Naive thymus-derived CD4-positive, alpha-beta T cell (primary cell): ENCODE measurements at regions not wholly inside any gene's neighbourhood (a gene's known extent, or its start where the extent isn't known, plus 50 kb on each side); places are given as distances from the start of the nearest gene placed in this dataset.

Experiments used
- ATAC-seq: fragments of 150-1000 bp; cut with Tn5 transposase; 2 replicates; pipeline ENCODE4 v1.10.0; 2021; ENCODE audit warnings: mild to moderate bottlenecking, moderate library complexity
- CTCF ChIA-PET: fragments of 350-600 bp; sonication (Branson Sonifier 250); formaldehyde crosslinking; loops from one replicate; lab custom pipeline; 2021; ENCODE audit warnings: antibody characterized with exemption; lab: Charles Lee
- POLR2A ChIA-PET: fragments of 350-600 bp; sonication (Branson Sonifier 250); formaldehyde crosslinking; loops from one replicate; lab custom pipeline; 2021; ENCODE audit warnings: antibody characterized with exemption, inconsistent platforms; lab: Charles Lee
- DNase-seq, 9 donors: peaks; one replicate each; pipeline versions ENCODE4 v3.0.0 to v3.0.0-alpha.2; 2020 to 2022; ENCODE audit warnings: mixed read lengths in 1 of 9
- H3K27ac ChIP-seq: one replicate; pipeline ENCODE4 v1.7.0; 2013; ENCODE audit warnings: mild to moderate bottlenecking, low read depth, low read length, moderate library complexity
- H3K27me3 ChIP-seq, 2 donors: one replicate each; pipeline ENCODE4 v1.7.0; 2013; ENCODE audit warnings: low read length in 2 of 2, mild to moderate bottlenecking in 2 of 2, moderate library complexity in 2 of 2; ENCODE audit not compliant: control insufficient read depth in 2 of 2, insufficient read depth in 2 of 2
- H3K36me3 ChIP-seq, 3 experiments: 1 replicate in 2 of 3; 2 replicates in 1 of 3; pipeline ENCODE4 v1.7.0; 2013; ENCODE audit warnings: low read length in 3 of 3, mild to moderate bottlenecking in 3 of 3, moderate library complexity in 1 of 3; ENCODE audit not compliant: insufficient read depth in 3 of 3, control insufficient read depth in 2 of 3
- H3K4me1 ChIP-seq, 2 donors: one replicate each; pipeline ENCODE4 v1.7.0; 2013; ENCODE audit warnings: low read length in 2 of 2, mild to moderate bottlenecking in 2 of 2, moderate library complexity in 1 of 2; ENCODE audit not compliant: control insufficient read depth in 2 of 2, insufficient read depth in 2 of 2
- H3K4me3 ChIP-seq: 2 replicates; pipeline ENCODE4 v1.7.0; 2013; ENCODE audit warnings: mild to moderate bottlenecking, low read length
- H3K9me3 ChIP-seq, 3 experiments: 1 replicate in 2 of 3; 2 replicates in 1 of 3; pipeline ENCODE4 v1.7.0; 2013; ENCODE audit warnings: low read length in 3 of 3; ENCODE audit not compliant: control insufficient read depth in 2 of 3
- H3K27ac Mint-ChIP-seq, 9 donors: one replicate each; pipeline ENCODE4 v1.8.0; 2020 to 2022; ENCODE audit warnings: mixed read lengths in 9 of 9, mild to moderate bottlenecking in 8 of 9, moderate library complexity in 5 of 9, inconsistent platforms in 2 of 9
- H3K27me3 Mint-ChIP-seq, 5 donors: one replicate each; pipeline ENCODE4 v1.8.0; 2021 to 2022; ENCODE audit warnings: mixed read lengths in 5 of 5, mild to moderate bottlenecking in 1 of 5
- H3K36me3 Mint-ChIP-seq, 5 donors: one replicate each; pipeline ENCODE4 v1.8.0; 2020 to 2022; ENCODE audit warnings: mixed read lengths in 5 of 5, mild to moderate bottlenecking in 3 of 5, inconsistent platforms in 1 of 5
- H3K4me1 Mint-ChIP-seq, 7 donors: one replicate each; pipeline ENCODE4 v1.8.0; 2020 to 2022; ENCODE audit warnings: mixed read lengths in 7 of 7, mild to moderate bottlenecking in 3 of 7, inconsistent platforms in 1 of 7
- H3K4me3 Mint-ChIP-seq, 10 donors: one replicate each; pipeline ENCODE4 v1.8.0; 2020 to 2022; ENCODE audit warnings: mild to moderate bottlenecking in 10 of 10, mixed read lengths in 10 of 10, moderate library complexity in 6 of 10, inconsistent platforms in 2 of 10
- H3K9me3 Mint-ChIP-seq, 11 donors: one replicate each; pipeline ENCODE4 v1.8.0; 2020 to 2022; ENCODE audit warnings: mixed read lengths in 11 of 11, mild to moderate bottlenecking in 4 of 11, inconsistent platforms in 1 of 11, moderate library complexity in 1 of 11
- intact Hi-C, 2 donors: fragments of 100-400 bp; cut with micrococcal nuclease; formaldehyde crosslinking; loops; one replicate each; pipeline ENCODE4 v1.15.1; 2023

DNA sequence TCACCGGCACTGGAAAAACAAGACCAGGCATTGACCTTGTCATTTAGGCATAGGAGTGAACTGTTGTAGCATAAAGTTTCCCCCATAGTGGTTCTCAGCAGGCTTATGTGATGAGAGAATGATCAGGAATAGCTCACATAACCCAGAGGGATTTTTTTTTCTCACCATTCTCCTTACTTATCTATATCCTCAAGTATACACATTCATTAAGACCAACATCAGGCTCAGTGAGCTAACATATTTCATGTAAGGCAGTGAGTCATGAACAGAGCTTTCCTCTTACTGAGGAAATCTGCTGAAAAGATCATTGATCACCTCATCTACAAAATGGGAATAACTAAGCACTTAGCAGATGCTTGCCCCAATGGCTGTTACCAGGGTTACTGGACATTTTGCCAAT lies 396.6 kb upstream of the TMCO5A start:
- H3K27me3 ChIP-seq, result no peaks in the 10 kb centered on the region
- Mint-ChIP-seq H3K36me3 (no peaks in the 10 kb centered on the region), H3K9me3 (peaks cover 0 to 21% (median 10%) of the 10 kb centered on the region in 11 donors), H3K27me3 (peaks cover 0 to 4% (median 0%) of the 10 kb centered on the region in 5 donors), H3K4me1 (no peaks in the 10 kb centered on the region), H3K4me3 (no peak overlapping the region), H3K27ac (no peak overlapping the region)
- POLR2A ChIA-PET, result no interaction called here
- no peaks in the 10 kb centered on the region for H3K36me3 ChIP-seq
- H3K4me1 ChIP-seq, result no peaks in the 10 kb centered on the region
- CTCF ChIA-PET, result no interaction called here
- H3K4me3 ChIP-seq, result no peak overlapping the region
- H3K9me3 ChIP-seq, result no peaks in the 10 kb centered on the region
- DNase-seq (no peak), ATAC-seq (no peak)
- intact Hi-C loops, result no loop called here
- no peak overlapping the region for H3K27ac ChIP-seq

DNA sequence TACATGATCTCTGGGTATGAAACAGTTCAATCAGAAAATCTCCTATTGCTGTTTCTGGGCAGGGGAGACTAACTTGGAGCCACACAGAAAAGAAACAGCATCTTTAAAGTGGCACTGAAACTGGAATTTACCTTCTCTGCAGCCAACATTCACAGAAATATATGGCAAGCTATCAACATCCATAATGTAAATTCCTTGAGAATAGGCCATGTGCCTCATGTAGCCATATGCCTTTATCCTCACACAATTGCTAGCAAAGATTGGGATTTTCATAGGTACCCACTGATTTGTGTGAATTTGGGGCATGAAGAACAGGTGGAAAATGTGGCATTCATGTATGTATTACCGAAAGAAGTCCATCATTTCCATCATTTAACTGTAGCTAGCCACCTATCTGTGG lies 386.3 kb upstream of the TMCO5A start:
- Mint-ChIP-seq H3K9me3 (peaks cover 0 to 13% (median 0%) of the 10 kb centered on the region in 11 donors), H3K4me3 (no peak overlapping the region), H3K27me3 (no peaks in the 10 kb centered on the region), H3K36me3 (no peaks in the 10 kb centered on the region), H3K4me1 (no peaks in the 10 kb centered on the region), H3K27ac (no peak overlapping the region)
- ATAC-seq, result no peak
- DNase-seq, result no peak
- Histone ChIP-seq H3K27ac (no peak overlapping the region), H3K36me3 (no peaks in the 10 kb centered on the region), H3K27me3 (no peaks in the 10 kb centered on the region), H3K4me1 (no peaks in the 10 kb centered on the region), H3K4me3 (no peak overlapping the region), H3K9me3 (no peaks in the 10 kb centered on the region)
- CTCF ChIA-PET, result no interaction called here
- intact Hi-C loops, result no loop called here
- POLR2A ChIA-PET, result no interaction called here

DNA sequence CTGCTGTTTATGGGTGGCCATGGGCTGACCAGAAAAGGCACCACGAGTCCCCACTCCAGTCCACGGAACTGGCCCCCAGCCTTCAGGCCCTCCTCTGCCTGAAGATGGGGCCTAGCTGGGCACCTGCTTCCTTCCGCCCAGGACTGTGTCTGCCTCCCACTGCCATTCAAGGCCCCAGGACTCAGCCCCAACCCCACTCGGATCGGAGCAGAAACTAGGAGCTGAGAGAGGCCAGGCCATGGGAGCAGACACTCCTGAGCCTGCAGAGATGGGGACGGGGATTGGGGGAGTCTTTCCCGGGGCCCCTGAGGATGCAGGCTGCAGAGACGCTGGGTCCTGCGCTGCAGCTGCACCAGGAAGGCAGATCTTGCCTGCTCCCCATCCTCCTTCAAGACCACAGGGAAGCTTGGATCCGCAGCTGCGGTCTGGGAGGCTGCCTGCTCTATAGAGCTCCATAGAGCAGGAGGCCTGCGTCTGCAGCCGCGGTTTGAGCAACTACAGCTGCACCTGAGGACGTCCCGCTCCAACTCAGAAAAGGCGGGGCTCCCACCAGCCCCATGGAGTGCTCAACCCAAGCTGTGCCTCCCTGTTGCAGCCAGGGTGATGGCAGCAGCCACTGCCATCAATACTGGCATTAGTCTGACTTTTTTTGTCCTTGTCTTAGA lies 383.9 kb upstream of the TMCO5A start:
- Mint-ChIP-seq H3K4me1 (no peaks in the 10 kb centered on the region), H3K36me3 (no peaks in the 10 kb centered on the region), H3K9me3 (peaks cover 0 to 19% (median 4%) of the 10 kb centered on the region in 11 donors), H3K4me3 (no peak overlapping the region), H3K27me3 (no peaks in the 10 kb centered on the region), H3K27ac (no peak overlapping the region)
- H3K36me3 ChIP-seq, result no peaks in the 10 kb centered on the region
- no peak for ATAC-seq
- POLR2A ChIA-PET, result no interaction called here
- intact Hi-C loops, result no loop called here
- no peak overlapping the region for H3K27ac ChIP-seq
- H3K4me3 ChIP-seq, result no peak overlapping the region
- H3K27me3 ChIP-seq, result no peaks in the 10 kb centered on the region
- no peaks in the 10 kb centered on the region for H3K4me1 ChIP-seq
- H3K9me3 ChIP-seq, result no peaks in the 10 kb centered on the region
- DNase-seq, result no peak
- CTCF ChIA-PET, result no interaction called here

DNA sequence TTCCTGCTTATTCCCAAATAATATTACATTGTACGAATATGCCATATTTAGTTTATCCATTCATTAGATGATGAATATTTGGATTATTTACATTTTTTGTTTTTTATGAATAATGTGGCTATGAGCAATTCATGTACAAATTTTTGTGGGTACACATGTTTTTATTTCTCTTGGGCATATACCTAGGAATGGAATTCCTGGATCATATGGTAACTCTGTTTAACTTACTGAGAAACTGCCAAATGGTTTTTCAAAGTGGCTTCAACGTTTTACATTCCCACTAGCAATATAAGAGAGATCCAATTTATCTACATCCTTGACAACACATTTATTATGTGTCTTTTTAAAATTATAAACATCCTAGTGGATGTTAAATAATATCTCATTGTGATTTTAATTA lies 362.0 kb upstream of the TMCO5A start:
- ATAC-seq, result no peak
- no peak for DNase-seq
- no peak overlapping the region for H3K4me3 ChIP-seq
- no peaks in the 10 kb centered on the region for H3K36me3 ChIP-seq
- intact Hi-C loops, result no loop called here
- H3K4me1 Mint-ChIP-seq, result no peaks in the 10 kb centered on the region
- peaks cover 0 to 8% (median 0%) of the 10 kb centered on the region in 11 donors for H3K9me3 Mint-ChIP-seq
- ChIA-PET CTCF (no interaction called here), POLR2A (no interaction called here)
- H3K36me3 Mint-ChIP-seq, result no peaks in the 10 kb centered on the region
- H3K4me1 ChIP-seq, result no peaks in the 10 kb centered on the region
- H3K27ac Mint-ChIP-seq, result no peak overlapping the region
- no peak overlapping the region for H3K27ac ChIP-seq
- no peaks in the 10 kb centered on the region for H3K9me3 ChIP-seq
- no peaks in the 10 kb centered on the region for H3K27me3 ChIP-seq
- H3K4me3 Mint-ChIP-seq, result no peak overlapping the region
- no peaks in the 10 kb centered on the region for H3K27me3 Mint-ChIP-seq

DNA sequence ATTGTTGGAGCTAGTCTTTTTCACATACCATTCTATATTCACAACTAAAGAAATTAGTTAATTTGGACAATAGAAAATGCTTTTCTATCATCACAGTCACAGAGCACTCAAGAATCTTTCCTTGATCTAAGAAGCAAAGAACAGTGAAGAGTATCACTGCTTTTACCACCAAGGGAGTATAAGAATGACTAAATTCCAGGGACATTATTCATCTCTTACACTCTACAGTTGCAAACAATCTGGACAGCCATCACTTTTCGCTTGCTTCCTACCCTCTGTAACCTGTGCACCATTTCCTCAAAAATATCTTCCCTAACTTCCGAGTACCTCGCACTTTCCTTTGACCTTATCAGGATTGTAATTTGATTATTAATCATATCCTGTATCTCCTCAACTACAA lies 359.5 kb upstream of the TMCO5A start:
- Mint-ChIP-seq H3K9me3 (peaks cover 0 to 2% (median 0%) of the 10 kb centered on the region in 11 donors), H3K27ac (no peak overlapping the region), H3K4me3 (no peak overlapping the region), H3K27me3 (no peaks in the 10 kb centered on the region), H3K4me1 (no peaks in the 10 kb centered on the region), H3K36me3 (no peaks in the 10 kb centered on the region)
- DNase-seq (no peak), ATAC-seq (no peak)
- Histone ChIP-seq H3K9me3 (no peaks in the 10 kb centered on the region), H3K27me3 (no peaks in the 10 kb centered on the region), H3K4me3 (no peak overlapping the region), H3K27ac (no peak overlapping the region), H3K36me3 (no peaks in the 10 kb centered on the region), H3K4me1 (no peaks in the 10 kb centered on the region)
- POLR2A ChIA-PET, result no interaction called here
- CTCF ChIA-PET, result no interaction called here
- intact Hi-C loops, result no loop called here

DNA sequence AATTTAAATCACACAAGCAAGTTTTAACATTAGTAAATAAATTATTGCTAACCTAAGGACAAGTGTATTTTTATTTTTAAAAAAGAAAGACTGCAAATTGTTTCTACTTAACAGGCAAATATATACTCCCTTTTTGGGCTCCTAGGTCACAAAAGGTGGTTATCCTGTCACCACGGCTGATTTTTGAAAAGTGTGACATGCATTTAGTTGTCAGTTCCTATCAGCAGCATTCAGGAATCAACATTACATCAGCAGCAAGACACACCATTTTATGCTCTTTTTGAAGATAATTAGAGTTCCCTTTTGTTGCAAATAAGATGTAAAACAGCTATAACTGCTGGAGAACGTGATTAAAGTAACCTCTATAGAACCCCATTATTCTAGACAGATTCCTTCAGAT lies 357.5 kb upstream of the TMCO5A start:
- Histone ChIP-seq H3K4me1 (no peaks in the 10 kb centered on the region), H3K9me3 (no peaks in the 10 kb centered on the region), H3K27me3 (no peaks in the 10 kb centered on the region), H3K36me3 (no peaks in the 10 kb centered on the region), H3K27ac (no peak overlapping the region), H3K4me3 (no peak overlapping the region)
- Mint-ChIP-seq H3K4me3 (no peak overlapping the region), H3K36me3 (no peaks in the 10 kb centered on the region), H3K9me3 (peaks cover 0 to 7% (median 2%) of the 10 kb centered on the region in 11 donors), H3K27me3 (no peaks in the 10 kb centered on the region), H3K4me1 (no peaks in the 10 kb centered on the region), H3K27ac (no peak overlapping the region)
- intact Hi-C loops, result no loop called here
- DNase-seq, result no peak
- no peak for ATAC-seq
- POLR2A ChIA-PET, result no interaction called here
- CTCF ChIA-PET, result no interaction called here

DNA sequence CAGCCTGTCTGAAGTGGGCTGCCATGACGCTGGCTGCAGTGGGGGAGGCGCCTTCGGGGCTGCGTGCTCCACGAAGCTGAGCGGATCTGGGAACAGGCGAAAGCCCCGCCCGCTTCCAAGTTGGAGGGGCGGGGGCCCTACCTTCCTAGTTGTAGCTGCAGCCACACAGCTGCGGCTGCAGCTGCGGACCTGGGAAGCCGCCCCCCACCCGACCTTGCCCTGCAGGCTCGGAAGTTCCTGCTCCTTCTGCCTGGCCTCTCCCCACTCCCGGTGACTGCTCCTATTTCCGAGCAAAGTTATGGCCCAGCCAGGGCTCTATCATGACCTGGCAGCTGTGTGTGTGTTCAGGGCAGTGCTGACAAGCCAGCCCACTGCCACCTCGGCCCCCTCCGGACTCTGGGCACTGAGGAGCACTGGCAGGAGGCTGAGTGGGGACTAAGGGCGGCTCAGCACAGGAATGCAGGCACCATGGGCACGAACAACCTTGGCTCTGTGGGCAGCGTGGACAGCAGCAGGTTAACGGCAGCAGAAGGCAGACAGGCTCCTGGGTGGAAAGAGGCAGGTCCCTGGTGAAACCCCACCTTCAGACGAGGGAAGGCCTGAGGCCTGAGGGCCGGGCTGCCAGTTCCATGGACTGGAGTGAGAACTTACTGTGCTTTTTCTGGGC lies 352.4 kb upstream of the TMCO5A start:
- Mint-ChIP-seq H3K36me3 (peaks cover 0 to 3% (median 0%) of the 10 kb centered on the region in 5 donors), H3K9me3 (peaks cover 0 to 15% (median 6%) of the 10 kb centered on the region in 11 donors), H3K27ac (no peak overlapping the region), H3K4me3 (no peak overlapping the region), H3K27me3 (peaks cover 0 to 4% (median 0%) of the 10 kb centered on the region in 5 donors), H3K4me1 (no peaks in the 10 kb centered on the region)
- DNase-seq (no peak), ATAC-seq (no peak)
- intact Hi-C loops, result no loop called here
- ChIA-PET CTCF (no interaction called here), POLR2A (no interaction called here)
- Histone ChIP-seq H3K36me3 (no peaks in the 10 kb centered on the region), H3K27ac (no peak overlapping the region), H3K27me3 (no peaks in the 10 kb centered on the region), H3K4me3 (no peak overlapping the region), H3K9me3 (no peaks in the 10 kb centered on the region), H3K4me1 (no peaks in the 10 kb centered on the region)
